HFFc6 (cell line): ENCODE measurements at regions not wholly inside any gene's neighbourhood (a gene's known extent, or its start where the extent isn't known, plus 50 kb on each side); places are given as distances from the start of the nearest gene placed in this dataset.

Experiments
- DNase-seq: peaks from one replicate; pipeline ENCODE4 v3.0.0-alpha.2; 2018
- H3K27ac Mint-ChIP-seq: 2 replicates; pipeline ENCODE4 v1.8.0; 2020; ENCODE audit warnings: mild to moderate bottlenecking, mixed read lengths
- H3K27me3 Mint-ChIP-seq: 2 replicates; pipeline ENCODE4 v1.8.0; 2021; ENCODE audit warnings: mild to moderate bottlenecking, moderate library complexity, mixed read lengths; ENCODE audit not compliant: insufficient read depth
- H3K36me3 Mint-ChIP-seq: 2 replicates; pipeline ENCODE4 v1.8.0; 2021; ENCODE audit warnings: low read depth, mixed read lengths
- H3K4me1 Mint-ChIP-seq: 2 replicates; pipeline ENCODE4 v1.8.0; 2020; ENCODE audit warnings: low read depth, mixed read lengths
- H3K4me3 Mint-ChIP-seq: 2 replicates; pipeline ENCODE4 v1.8.0; 2020; ENCODE audit warnings: mild to moderate bottlenecking, moderate library complexity, mixed read lengths
- H3K9me3 Mint-ChIP-seq: 2 replicates; pipeline ENCODE4 v1.8.0; 2020; ENCODE audit warnings: mild to moderate bottlenecking, mixed read lengths
- CTCF ChIP-seq: fragments of 200-600 bp; sonication (generic); IDR thresholded peaks from 2 replicates; pipeline ENCODE4 v1.5.0; 2021; ENCODE audit warnings: antibody characterized with exemption, mild to moderate bottlenecking

GRCh38 chr9:87250205-87250604 lies 247.5 kb upstream of the DAPK1 start:
- Mint-ChIP-seq H3K9me3 (no peaks in the 10 kb centered on the region), H3K4me1 (no peaks in the 10 kb centered on the region), H3K36me3 (no peaks in the 10 kb centered on the region), H3K27ac (no peak overlapping the region), H3K4me3 (no peak overlapping the region), H3K27me3 (no peaks in the 10 kb centered on the region; the same call in 1 of the 2 replicates)
- no peak for DNase-seq
- TF ChIP-seq CTCF = peak; percentile 27; the same call in 1 of the 2 replicates

DNA sequence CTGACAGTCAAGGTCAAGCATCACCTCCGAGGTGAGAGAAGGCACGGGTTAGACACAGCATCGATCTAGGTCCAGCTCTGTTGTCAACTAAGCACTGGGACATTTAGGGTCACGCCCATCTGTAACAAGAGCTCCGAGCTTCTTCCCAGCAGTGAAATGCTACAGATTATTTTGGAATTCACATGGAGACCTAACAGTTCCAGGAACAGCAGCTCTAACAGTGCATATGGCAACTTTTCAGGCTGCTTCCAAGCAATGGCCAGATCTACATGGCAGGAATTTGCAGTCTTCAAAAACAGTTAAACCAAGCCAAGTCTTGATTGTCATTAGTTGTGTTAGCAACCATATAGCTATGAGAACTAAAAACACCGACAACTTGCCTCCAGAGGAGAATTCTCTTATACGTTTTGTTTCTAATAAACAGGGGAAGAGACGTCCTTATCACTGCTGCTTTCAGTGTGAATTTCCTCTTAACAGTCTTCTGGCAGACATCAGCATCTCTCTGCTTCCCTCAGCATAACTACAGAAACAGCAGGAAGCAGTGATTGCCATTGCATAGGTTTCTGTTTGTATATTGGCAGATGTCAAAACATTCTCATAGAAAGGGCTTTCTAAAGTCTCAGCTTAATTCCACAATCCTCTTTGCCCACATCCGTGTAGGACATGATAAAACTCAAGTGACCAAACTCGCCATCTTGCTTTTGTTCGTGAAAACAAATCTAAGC lies 242.1 kb upstream of the DAPK1 start:
- no peak for TF ChIP-seq CTCF
- Mint-ChIP-seq H3K27me3 (peaks cover 4% of the 10 kb centered on the region; the same call in 1 of the 2 replicates), H3K36me3 (no peaks in the 10 kb centered on the region), H3K9me3 (no peaks in the 10 kb centered on the region), H3K4me3 (no peak overlapping the region), H3K27ac (no peak overlapping the region), H3K4me1 (0 out of 2 replicates have a peak, but pooled peaks cover 6% of the 10 kb centered on the region)
- no peak for DNase-seq

DNA sequence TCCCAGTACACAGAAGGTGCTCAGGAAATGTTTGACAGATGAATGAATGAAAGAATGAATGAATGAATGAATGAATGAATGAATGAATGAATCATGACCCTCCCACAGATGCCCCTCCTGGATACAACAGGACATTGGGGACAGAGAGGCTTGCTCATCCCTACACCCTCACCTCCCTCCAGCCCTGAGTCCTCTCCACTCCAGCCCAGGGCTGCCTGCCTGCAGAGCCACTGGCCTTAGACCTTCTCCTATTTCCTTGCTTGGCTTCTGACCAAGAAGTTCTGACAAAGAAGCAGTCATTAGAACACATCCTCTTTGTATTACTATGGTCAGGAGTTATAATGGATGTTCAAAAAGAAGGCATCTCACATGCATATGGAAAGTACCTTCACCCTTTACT lies 240.7 kb upstream of the DAPK1 start:
- no peak for DNase-seq
- Mint-ChIP-seq H3K27me3 (peaks cover 4% of the 10 kb centered on the region; the same call in 1 of the 2 replicates), H3K9me3 (no peaks in the 10 kb centered on the region), H3K27ac (no peak overlapping the region), H3K4me3 (no peak overlapping the region), H3K4me1 (0 out of 2 replicates have a peak, but pooled peaks cover 6% of the 10 kb centered on the region), H3K36me3 (no peaks in the 10 kb centered on the region)
- TF ChIP-seq CTCF = no peak

DNA sequence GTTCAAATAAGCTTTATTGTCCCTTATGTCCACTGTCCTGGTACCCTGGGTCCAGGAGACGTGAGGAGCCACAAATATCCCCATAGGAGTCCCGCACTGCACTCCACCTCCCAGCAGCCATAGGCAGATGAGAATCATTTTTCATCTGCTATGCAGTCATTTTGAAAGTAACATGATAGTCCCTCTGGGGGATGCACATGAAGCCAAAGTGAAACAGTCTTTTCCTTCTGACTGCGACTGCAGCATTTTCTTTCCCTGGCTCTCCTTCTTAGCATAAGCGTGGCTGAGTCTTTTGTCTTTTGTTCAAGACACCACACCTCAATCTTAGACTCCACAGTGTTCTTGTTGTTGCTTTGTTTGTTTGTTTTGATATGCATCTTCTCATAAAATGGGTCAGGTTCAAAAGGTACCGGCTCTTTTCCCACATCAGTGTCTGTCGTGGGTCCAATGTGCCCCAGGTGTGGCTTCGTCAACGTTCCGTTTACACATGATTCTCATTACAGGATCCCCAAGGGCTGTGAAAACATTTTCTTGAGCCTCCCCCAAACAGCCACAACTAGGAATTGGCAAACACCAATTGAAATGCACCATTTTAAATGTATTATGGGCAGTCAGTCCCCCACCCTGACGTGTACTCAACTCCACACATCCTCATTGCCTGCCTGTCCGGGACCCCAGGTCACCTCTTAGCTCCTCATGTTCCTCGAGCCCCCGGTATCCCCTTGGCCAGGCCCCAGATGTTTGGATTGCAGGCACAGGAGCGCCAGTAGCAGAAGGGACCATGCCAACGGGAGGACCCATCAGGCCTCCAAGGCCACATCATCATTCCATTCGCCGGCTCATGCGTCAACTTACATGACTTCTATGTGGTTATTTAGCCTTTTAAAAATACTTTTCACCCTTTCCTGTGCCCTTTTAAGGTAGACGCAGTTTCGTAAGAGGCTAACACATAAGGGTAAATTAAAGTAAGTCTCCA lies 237.8 kb upstream of the DAPK1 start:
- Mint-ChIP-seq H3K27ac (no peak overlapping the region), H3K4me3 (no peak overlapping the region), H3K9me3 (no peaks in the 10 kb centered on the region), H3K36me3 (no peaks in the 10 kb centered on the region), H3K4me1 (0 out of 2 replicates have a peak, but pooled peaks cover 6% of the 10 kb centered on the region), H3K27me3 (peaks cover 4% of the 10 kb centered on the region; the same call in 1 of the 2 replicates)
- no peak for DNase-seq
- no peak for TF ChIP-seq CTCF

DNA sequence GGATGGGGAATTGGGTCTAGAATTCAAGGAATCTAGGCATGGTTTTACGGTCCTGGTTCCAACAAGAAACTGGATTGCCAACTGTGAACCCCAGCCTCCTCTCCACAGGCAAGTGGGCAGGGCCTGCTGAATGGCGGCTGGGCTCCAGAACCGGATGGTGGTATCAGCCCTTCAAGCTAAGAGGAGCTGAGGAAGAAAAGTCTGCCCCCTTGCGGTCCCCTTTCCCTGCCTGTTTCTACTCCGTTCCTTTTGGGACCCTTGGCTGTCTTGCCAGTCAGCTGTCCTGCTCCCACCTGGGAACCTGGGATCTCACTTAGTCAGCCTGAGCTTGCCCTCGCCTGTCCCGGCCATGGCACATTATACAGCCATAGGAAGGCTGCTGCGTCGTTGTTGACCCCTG lies 234.4 kb upstream of the DAPK1 start:
- Mint-ChIP-seq H3K4me3 (no peak overlapping the region), H3K9me3 (no peaks in the 10 kb centered on the region), H3K36me3 (peaks cover 10% of the 10 kb centered on the region), H3K4me1 (peaks cover 18% of the 10 kb centered on the region), H3K27ac (no peak overlapping the region), H3K27me3 (peaks cover 6% of the 10 kb centered on the region; the same call in 1 of the 2 replicates)
- DNase-seq = no peak
- TF ChIP-seq CTCF = no peak
